Immature natural killer cell (primary cell): ENCODE measurements at regions not wholly inside any gene's neighbourhood (a gene's known extent, or its start where the extent isn't known, plus 50 kb on each side); places are given as distances from the start of the nearest gene placed in this dataset.
"Not testable (repeated sequence)": the region's sequence is repeated elsewhere in the genome, so short reads cannot be mapped to it uniquely, and the experiment has no call there.

Experiments used
- DNase-seq, 3 donors: peaks; one replicate each; pipeline ENCODE4 v3.0.0; 2022; ENCODE audit warnings: mixed read lengths in 1 of 3
- H3K27ac Mint-ChIP-seq, 6 donors: one replicate each; pipeline ENCODE4 v1.8.0; 2020; ENCODE audit warnings: mixed read lengths in 6 of 6, mild to moderate bottlenecking in 5 of 6, inconsistent platforms in 4 of 6, moderate library complexity in 3 of 6
- H3K27me3 Mint-ChIP-seq, 3 donors: one replicate each; pipeline ENCODE4 v1.8.0; 2020 to 2021; ENCODE audit warnings: low read depth in 3 of 3, mild to moderate bottlenecking in 3 of 3, mixed read lengths in 3 of 3, moderate library complexity in 3 of 3, inconsistent platforms in 1 of 3
- H3K36me3 Mint-ChIP-seq, 3 donors: one replicate each; pipeline ENCODE4 v1.8.0; 2020; ENCODE audit warnings: mixed read lengths in 3 of 3, inconsistent platforms in 2 of 3, mild to moderate bottlenecking in 2 of 3
- H3K4me1 Mint-ChIP-seq, 2 donors: one replicate each; pipeline ENCODE4 v1.8.0; 2020; ENCODE audit warnings: inconsistent platforms in 2 of 2, mild to moderate bottlenecking in 2 of 2, mixed read lengths in 2 of 2, moderate library complexity in 1 of 2
- H3K4me3 Mint-ChIP-seq, 5 donors: one replicate each; pipeline ENCODE4 v1.8.0; 2020; ENCODE audit warnings: mild to moderate bottlenecking in 5 of 5, mixed read lengths in 5 of 5, inconsistent platforms in 3 of 5, moderate library complexity in 3 of 5
- H3K9me3 Mint-ChIP-seq, 6 donors: one replicate each; pipeline ENCODE4 v1.8.0; 2020; ENCODE audit warnings: mild to moderate bottlenecking in 6 of 6, mixed read lengths in 6 of 6, inconsistent platforms in 4 of 6, moderate library complexity in 3 of 6

DNA sequence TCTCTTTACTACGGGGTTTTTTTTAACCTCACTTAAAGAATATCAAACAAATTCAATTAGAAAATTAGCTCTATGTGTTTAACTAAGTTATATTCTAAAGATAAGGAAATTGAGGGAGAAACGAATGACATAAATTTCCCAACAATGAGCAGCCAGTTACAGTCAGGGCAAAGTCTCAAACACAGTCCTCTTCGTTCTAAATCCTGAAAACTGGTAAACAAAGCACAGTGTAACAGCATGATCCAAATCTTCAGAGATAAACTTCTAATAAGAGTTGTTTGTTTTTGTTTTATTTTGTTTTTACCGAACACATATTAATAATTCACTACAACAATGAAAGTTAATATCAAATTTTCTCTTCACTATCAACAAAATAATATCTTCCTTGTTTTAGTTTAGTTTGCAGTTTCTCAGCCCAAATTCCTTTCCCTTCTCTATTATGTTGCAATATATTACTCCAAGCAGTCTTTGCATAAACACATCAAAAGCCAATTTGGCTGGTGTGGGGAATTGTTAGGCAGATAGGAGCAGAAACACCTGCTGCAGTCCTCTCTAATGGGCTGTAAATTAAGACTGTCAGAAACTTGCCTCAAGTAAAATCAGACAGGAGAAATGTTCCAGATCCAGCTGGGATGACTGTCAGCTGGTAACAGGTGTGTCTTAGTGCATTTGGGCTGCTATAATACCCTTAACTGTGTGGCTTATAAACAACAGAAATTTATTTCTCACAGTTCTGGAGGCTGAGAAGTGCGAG is 106.5 kb upstream of the SGCG start:
- H3K36me3 Mint-ChIP-seq = no peaks in the 10 kb centered on the region
- peaks cover 0 to 5% (median under 1%) of the 10 kb centered on the region in 6 donors for H3K9me3 Mint-ChIP-seq
- no peaks in the 10 kb centered on the region for H3K27me3 Mint-ChIP-seq
- H3K4me1 Mint-ChIP-seq = no peaks in the 10 kb centered on the region
- no peak for DNase-seq
- no peak overlapping the region for H3K4me3 Mint-ChIP-seq
- no peak overlapping the region for H3K27ac Mint-ChIP-seq

DNA sequence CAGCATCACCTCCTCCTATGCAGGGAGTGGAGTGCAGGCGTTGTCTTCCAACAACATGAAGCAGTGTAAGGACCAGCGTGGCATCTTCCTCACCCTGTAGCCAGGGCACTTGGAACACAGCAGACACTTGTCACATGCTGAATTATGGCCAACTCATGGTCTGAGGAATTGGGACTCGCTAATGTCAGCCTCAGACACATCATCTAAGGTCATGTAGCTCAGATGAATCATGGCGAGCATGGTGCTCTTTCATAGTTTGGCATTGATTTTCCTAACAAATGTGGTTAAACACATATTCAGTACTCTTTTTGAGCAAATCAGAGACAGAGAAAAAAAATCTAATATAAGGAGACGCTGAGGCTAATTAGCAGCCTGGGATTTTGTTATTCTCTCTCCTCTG is 99.6 kb upstream of the SGCG start:
- Mint-ChIP-seq H3K27me3 (peaks cover 0 to 5% (median 0%) of the 10 kb centered on the region in 3 donors), H3K36me3 (no peaks in the 10 kb centered on the region), H3K4me3 (no peak overlapping the region), H3K9me3 (peaks cover 0 to 3% (median 0%) of the 10 kb centered on the region in 6 donors), H3K27ac (no peak overlapping the region), H3K4me1 (no peaks in the 10 kb centered on the region)
- DNase-seq = no peak

DNA sequence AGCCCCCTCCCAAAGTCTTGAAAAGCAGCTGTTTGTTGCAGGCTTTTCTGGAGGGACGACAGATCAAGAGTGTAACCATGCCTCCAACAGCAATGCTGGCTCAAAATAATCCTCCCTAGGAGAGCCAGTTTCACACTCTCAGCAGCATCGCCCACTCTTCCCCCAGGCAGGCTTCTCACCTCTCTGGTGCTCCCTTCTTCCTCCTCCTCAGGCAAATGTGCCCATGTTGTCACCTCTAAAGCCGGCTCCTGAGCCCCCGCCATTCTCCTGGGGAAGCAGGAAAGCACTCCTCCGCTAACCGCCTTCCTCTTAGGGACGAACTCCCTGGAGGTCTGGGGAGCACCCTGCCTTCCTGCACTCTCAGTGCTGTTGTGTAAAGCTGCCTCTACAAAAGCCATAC is 98.9 kb upstream of the SGCG start:
- peaks cover 0 to 3% (median 0%) of the 10 kb centered on the region in 6 donors for H3K9me3 Mint-ChIP-seq
- H3K4me3 Mint-ChIP-seq = no peak overlapping the region
- no peak overlapping the region for H3K27ac Mint-ChIP-seq
- DNase-seq = no peak
- peaks cover 0 to 5% (median 0%) of the 10 kb centered on the region in 3 donors for H3K27me3 Mint-ChIP-seq
- no peaks in the 10 kb centered on the region for H3K4me1 Mint-ChIP-seq
- H3K36me3 Mint-ChIP-seq = no peaks in the 10 kb centered on the region

- Mint-ChIP-seq H3K27ac (no peak overlapping the region), H3K4me3 (no peak overlapping the region), H3K27me3 (peaks cover 0 to 4% (median 0%) of the 10 kb centered on the region in 3 donors), H3K36me3 (no peaks in the 10 kb centered on the region), H3K4me1 (no peaks in the 10 kb centered on the region), H3K9me3 (peaks cover 0 to 5% (median 0%) of the 10 kb centered on the region in 6 donors)
- DNase-seq = no peak
Observed at GRCh38 chr13:23086968-23087623, 93.7 kb upstream of the SGCG start.

DNA sequence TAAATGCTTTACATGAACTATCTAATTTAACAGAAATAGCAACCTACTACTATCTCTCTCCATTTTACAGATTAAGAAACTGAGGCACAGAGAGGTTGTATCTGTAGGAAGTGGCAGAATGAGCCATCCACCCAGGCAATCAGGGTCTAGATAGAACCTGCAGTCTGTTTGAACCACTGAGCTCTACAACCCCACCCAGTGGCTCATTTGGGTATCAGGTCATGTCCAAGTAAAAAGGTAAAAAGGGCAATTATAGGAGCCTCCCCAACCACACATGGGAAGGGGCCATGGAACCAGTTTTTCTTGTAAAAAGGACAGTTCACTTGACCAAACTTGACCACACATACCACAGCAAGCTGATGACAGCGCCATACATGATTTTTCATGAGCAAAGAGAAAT is 92.9 kb upstream of the SGCG start:
- peaks cover 0 to 5% (median 0%) of the 10 kb centered on the region in 6 donors for H3K9me3 Mint-ChIP-seq
- no peaks in the 10 kb centered on the region for H3K4me1 Mint-ChIP-seq
- H3K27ac Mint-ChIP-seq = no peak overlapping the region
- no peak overlapping the region for H3K4me3 Mint-ChIP-seq
- no peak for DNase-seq
- no peaks in the 10 kb centered on the region for H3K36me3 Mint-ChIP-seq
- H3K27me3 Mint-ChIP-seq = peaks cover 0 to 4% (median 0%) of the 10 kb centered on the region in 3 donors

- H3K9me3 Mint-ChIP-seq = peaks cover 0 to 2% (median 0%) of the 10 kb centered on the region in 6 donors
- no peaks in the 10 kb centered on the region for H3K4me1 Mint-ChIP-seq
- H3K27ac Mint-ChIP-seq = no peak overlapping the region
- peaks cover 2 to 3% (median 2%) of the 10 kb centered on the region in 3 donors for H3K27me3 Mint-ChIP-seq
- DNase-seq = no peak
- no peaks in the 10 kb centered on the region for H3K36me3 Mint-ChIP-seq
- no peak overlapping the region for H3K4me3 Mint-ChIP-seq
Observed at GRCh38 chr13:23098161-23098907, 82.4 kb upstream of the SGCG start.

DNA sequence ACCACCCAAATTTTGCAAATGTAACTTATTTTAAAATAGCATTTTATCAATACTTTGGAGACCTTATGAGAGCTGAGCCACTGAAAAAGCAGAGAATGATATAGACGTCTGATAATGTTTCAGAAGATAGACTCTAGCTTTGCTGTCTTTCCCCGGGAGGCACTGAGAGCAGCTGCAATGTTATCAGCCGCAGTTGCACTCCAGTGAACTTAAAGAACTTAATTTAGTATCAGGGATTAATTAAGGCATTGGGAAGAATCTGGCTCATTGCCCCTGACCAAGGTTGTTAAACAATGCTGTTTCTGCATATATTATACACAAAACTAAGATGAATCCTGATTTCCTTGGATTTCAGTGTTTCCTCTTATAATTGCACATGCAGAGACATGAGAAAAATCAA is 75.7 kb upstream of the SGCG start:
- no peaks in the 10 kb centered on the region for H3K4me1 Mint-ChIP-seq
- H3K9me3 Mint-ChIP-seq = peaks cover 0 to 7% (median 0%) of the 10 kb centered on the region in 6 donors
- no peak overlapping the region for H3K27ac Mint-ChIP-seq
- no peak overlapping the region for H3K4me3 Mint-ChIP-seq
- no peak for DNase-seq
- H3K27me3 Mint-ChIP-seq = peaks cover under 1 to 3% (median 3%) of the 10 kb centered on the region in 3 donors
- no peaks in the 10 kb centered on the region for H3K36me3 Mint-ChIP-seq

GRCh38 chr13:23107665-23108064 is 73.1 kb upstream of the SGCG start:
- no peaks in the 10 kb centered on the region for H3K4me1 Mint-ChIP-seq

GRCh38 chr13:23119131-23119530 is 61.6 kb upstream of the SGCG start:
- Mint-ChIP-seq H3K27ac (no peak overlapping the region), H3K9me3 (peaks cover 0 to 5% (median under 1%) of the 10 kb centered on the region in 6 donors), H3K4me1 (no peaks in the 10 kb centered on the region), H3K4me3 (no peak overlapping the region), H3K27me3 (no peaks in the 10 kb centered on the region), H3K36me3 (no peaks in the 10 kb centered on the region)
- DNase-seq = no peak

More at GRCh38 chr13:23107665-23108064, 73.1 kb upstream of the SGCG start:
- DNase-seq = no peak
- no peak overlapping the region for H3K4me3 Mint-ChIP-seq
- peaks cover 0 to 3% (median 0%) of the 10 kb centered on the region in 3 donors for H3K27me3 Mint-ChIP-seq
- no peak overlapping the region for H3K27ac Mint-ChIP-seq
- H3K36me3 Mint-ChIP-seq = no peaks in the 10 kb centered on the region
- H3K9me3 Mint-ChIP-seq = peaks cover 0 to 11% (median 0%) of the 10 kb centered on the region in 6 donors

GRCh38 chr13:23127540-23127939 is 53.2 kb upstream of the SGCG start:
- not testable (repeated sequence) for H3K27me3 Mint-ChIP-seq, DNase-seq, H3K4me3 Mint-ChIP-seq, H3K4me1 Mint-ChIP-seq, H3K36me3 Mint-ChIP-seq, H3K9me3 Mint-ChIP-seq, H3K27ac Mint-ChIP-seq

DNA sequence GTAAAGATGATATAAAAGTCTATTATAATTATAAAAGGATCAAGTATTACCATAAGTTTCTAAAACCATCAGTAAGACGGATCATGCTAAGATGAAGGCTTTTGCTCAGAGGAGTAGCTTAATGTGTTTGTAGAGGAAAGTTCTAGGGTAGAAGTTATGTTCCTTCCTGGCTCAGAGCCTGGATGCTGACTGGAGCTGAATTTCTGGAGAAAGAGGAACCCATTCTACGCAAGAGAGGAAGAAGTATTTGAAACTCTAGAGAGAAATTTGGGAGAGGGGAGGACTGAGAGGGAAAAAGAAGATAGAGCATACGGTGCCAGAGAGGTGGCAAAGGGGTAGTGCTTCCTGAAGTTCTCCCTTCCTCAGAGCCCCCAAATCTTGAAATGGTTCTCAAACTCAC is 51.4 kb upstream of the SGCG start:
- Mint-ChIP-seq H3K4me1 (no peaks in the 10 kb centered on the region), H3K36me3 (no peaks in the 10 kb centered on the region), H3K27ac (no peak overlapping the region), H3K27me3 (peaks cover 0 to 6% (median 0%) of the 10 kb centered on the region in 3 donors), H3K4me3 (no peak overlapping the region), H3K9me3 (no peaks in the 10 kb centered on the region)
- DNase-seq = no peak
